GM21576 (cell line): ENCODE measurements at regions not wholly inside any gene's neighbourhood (a gene's known extent, or its start where the extent isn't known, plus 50 kb on each side); places are given as distances from the start of the nearest gene placed in this dataset.
"Not testable (repeated sequence)": the region's sequence is repeated elsewhere in the genome, so short reads cannot be mapped to it uniquely, and the experiment has no call there.

Source experiments
- ATAC-seq: cut with Tn5 transposase; IDR thresholded peaks from one replicate; pipeline ENCODE4 v1.9.1; 2021; ENCODE audit warnings: mild to moderate bottlenecking, moderate library complexity; ENCODE audit not compliant: unreplicated experiment

- no peak for ATAC-seq
Measured at GRCh38 chr13:90445179-90445578, 902.3 kb upstream of the MIR17HG start.

- ATAC-seq: no peak
Measured at GRCh38 chr13:90447034-90447733, 900.3 kb upstream of the MIR17HG start.

- ATAC-seq: no peak
Measured at GRCh38 chr13:90447734-90448101, 899.8 kb upstream of the MIR17HG start.

- ATAC-seq: no peak
Measured at GRCh38 chr13:90448466-90449037, 898.9 kb upstream of the MIR17HG start.

- ATAC-seq: no peak
Measured at GRCh38 chr13:90453342-90453741, 894.1 kb upstream of the MIR17HG start.

- no peak for ATAC-seq
Measured at GRCh38 chr13:90454002-90454636, 893.4 kb upstream of the MIR17HG start.

- ATAC-seq: no peak
Measured at GRCh38 chr13:90455067-90455466, 892.4 kb upstream of the MIR17HG start.

- ATAC-seq: no peak
Measured at GRCh38 chr13:90455823-90456222, 891.7 kb upstream of the MIR17HG start.

GRCh38 chr13:90461398-90461797 is 886.1 kb upstream of the MIR17HG start:
- ATAC-seq: no peak

GRCh38 chr13:90477216-90477615 is 870.3 kb upstream of the MIR17HG start:
- ATAC-seq: no peak

GRCh38 chr13:90483906-90484305 is 863.6 kb upstream of the MIR17HG start:
- no peak for ATAC-seq

GRCh38 chr13:90485436-90485835 is 862.1 kb upstream of the MIR17HG start:
- no peak for ATAC-seq

GRCh38 chr13:90492872-90493271 is 854.6 kb upstream of the MIR17HG start:
- ATAC-seq: no peak

GRCh38 chr13:90493667-90494066 is 853.8 kb upstream of the MIR17HG start:
- no peak for ATAC-seq

- not testable (repeated sequence) for ATAC-seq
Measured at GRCh38 chr13:90494849-90495248, 852.6 kb upstream of the MIR17HG start.

GRCh38 chr13:90498096-90498495 is 849.4 kb upstream of the MIR17HG start:
- no peak for ATAC-seq

GRCh38 chr13:90498816-90499215 is 848.7 kb upstream of the MIR17HG start:
- ATAC-seq: no peak

GRCh38 chr13:90500569-90500968 is 846.9 kb upstream of the MIR17HG start:
- no peak for ATAC-seq

GRCh38 chr13:90502153-90502552 is 845.3 kb upstream of the MIR17HG start:
- ATAC-seq: no peak

GRCh38 chr13:90502762-90503161 is 844.7 kb upstream of the MIR17HG start:
- ATAC-seq: no peak

GRCh38 chr13:90510319-90510718 is 837.2 kb upstream of the MIR17HG start:
- ATAC-seq: no peak

- ATAC-seq: no peak
Measured at GRCh38 chr13:90511903-90512302, 835.6 kb upstream of the MIR17HG start.
